H1 (cell line): ENCODE measurements at regions not wholly inside any gene's neighbourhood (a gene's known extent, or its start where the extent isn't known, plus 50 kb on each side); places are given as distances from the start of the nearest gene placed in this dataset.

ENCODE experiments used
- BACH1 ChIP-seq: IDR thresholded peaks from 2 replicates; pipeline ENCODE4 v1.6.1; 2012; ENCODE audit warnings: low read length, improper control_type of control experiment
- BRCA1 ChIP-seq: IDR thresholded peaks from 2 replicates; pipeline ENCODE4 v1.6.1; 2012; ENCODE audit warnings: low read depth, low read length, improper control_type of control experiment
- CHD1 ChIP-seq: IDR thresholded peaks from 2 replicates; pipeline ENCODE4 v1.6.1; 2012; ENCODE audit warnings: low read depth, low read length, improper control_type of control experiment
- CREB1 ChIP-seq: IDR thresholded peaks from 2 replicates; pipeline ENCODE4 v1.6.1; 2012; ENCODE audit warnings: inconsistent platforms
- EP300 ChIP-seq, 2 experiments: IDR thresholded peaks; 1 replicate in 1 of 2; 2 replicates in 1 of 2; pipeline ENCODE4 v1.6.1; 2011 to 2012; ENCODE audit warnings: low read depth in 2 of 2, low read length in 2 of 2, mild to moderate bottlenecking in 2 of 2, borderline replicate concordance in 1 of 2, inconsistent platforms in 1 of 2, moderate library complexity in 1 of 2
- HDAC6 ChIP-seq: IDR thresholded peaks from one replicate; pipeline ENCODE4 v1.7.1; 2012; ENCODE audit warnings: low read depth, mild to moderate bottlenecking, inconsistent platforms, low read length, moderate library complexity
- MAFK ChIP-seq: IDR thresholded peaks from 2 replicates; pipeline ENCODE4 v1.6.1; 2012; ENCODE audit warnings: low read depth, mild to moderate bottlenecking, improper control_type of control experiment, low read length
- NRF1 ChIP-seq: IDR thresholded peaks from 2 replicates; pipeline ENCODE4 v1.6.1; 2011; ENCODE audit warnings: mild to moderate bottlenecking, low read depth, low read length, improper control_type of control experiment
- RNF2 ChIP-seq: fragments of 200-900, 300-1000 bp; sonication (generic); IDR thresholded peaks from 2 replicates; pipeline ENCODE4 v1.7.1; 2016; ENCODE audit warnings: borderline replicate concordance, low read depth, mild to moderate bottlenecking, antibody characterized with exemption, low read length; ENCODE audit not compliant: poor library complexity, severe bottlenecking; ENCODE audit errors: missing control alignments
- SP1 ChIP-seq: IDR thresholded peaks from 2 replicates; pipeline ENCODE4 v1.6.1; 2011; ENCODE audit warnings: low read depth, low read length
- TBP ChIP-seq: IDR thresholded peaks from 2 replicates; pipeline ENCODE4 v1.6.1; 2011; ENCODE audit warnings: low read depth, low read length, improper control_type of control experiment
- TF ChIP-seq, protein P1 (sequence below): fragments of 300-600 bp; sonication (generic); IDR thresholded peaks from 2 replicates; pipeline ENCODE4 v1.7.1; 2012; ENCODE audit warnings: low read length, moderate library complexity, mild to moderate bottlenecking, inconsistent platforms; ENCODE audit not compliant: insufficient replicate concordance

DNA sequence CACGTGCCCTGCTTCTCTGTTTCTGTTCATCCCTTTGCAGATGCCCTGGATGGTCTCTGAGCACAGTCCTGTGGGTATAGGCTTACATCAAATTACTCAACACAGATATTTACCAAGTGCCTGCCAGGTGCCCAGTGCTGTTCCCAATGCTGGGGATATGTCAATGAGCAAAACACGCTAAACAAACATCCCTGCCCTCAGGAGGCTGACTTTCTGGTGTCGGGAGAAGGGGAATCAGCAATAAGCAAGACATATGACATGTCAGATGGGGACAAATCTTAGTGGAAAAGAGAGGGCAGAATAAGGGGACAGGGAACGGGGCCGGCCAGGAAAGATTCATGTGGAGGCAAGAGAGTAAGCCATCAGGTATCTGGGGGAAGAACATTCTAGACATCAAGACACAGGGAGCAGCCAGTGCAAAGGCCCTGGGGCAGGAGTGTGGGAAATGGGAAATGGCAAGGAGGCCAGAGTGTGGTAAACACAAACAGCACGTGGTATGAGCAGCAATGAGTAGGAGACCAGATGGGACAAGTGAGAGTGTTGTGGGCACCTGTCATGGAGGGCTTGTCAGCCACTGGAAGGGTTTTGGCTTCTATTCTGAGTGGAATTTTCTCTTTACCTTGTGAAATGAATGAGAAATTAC is 160.2 kb upstream of the KAZN start (continued):
- TF ChIP-seq, protein P1, sequence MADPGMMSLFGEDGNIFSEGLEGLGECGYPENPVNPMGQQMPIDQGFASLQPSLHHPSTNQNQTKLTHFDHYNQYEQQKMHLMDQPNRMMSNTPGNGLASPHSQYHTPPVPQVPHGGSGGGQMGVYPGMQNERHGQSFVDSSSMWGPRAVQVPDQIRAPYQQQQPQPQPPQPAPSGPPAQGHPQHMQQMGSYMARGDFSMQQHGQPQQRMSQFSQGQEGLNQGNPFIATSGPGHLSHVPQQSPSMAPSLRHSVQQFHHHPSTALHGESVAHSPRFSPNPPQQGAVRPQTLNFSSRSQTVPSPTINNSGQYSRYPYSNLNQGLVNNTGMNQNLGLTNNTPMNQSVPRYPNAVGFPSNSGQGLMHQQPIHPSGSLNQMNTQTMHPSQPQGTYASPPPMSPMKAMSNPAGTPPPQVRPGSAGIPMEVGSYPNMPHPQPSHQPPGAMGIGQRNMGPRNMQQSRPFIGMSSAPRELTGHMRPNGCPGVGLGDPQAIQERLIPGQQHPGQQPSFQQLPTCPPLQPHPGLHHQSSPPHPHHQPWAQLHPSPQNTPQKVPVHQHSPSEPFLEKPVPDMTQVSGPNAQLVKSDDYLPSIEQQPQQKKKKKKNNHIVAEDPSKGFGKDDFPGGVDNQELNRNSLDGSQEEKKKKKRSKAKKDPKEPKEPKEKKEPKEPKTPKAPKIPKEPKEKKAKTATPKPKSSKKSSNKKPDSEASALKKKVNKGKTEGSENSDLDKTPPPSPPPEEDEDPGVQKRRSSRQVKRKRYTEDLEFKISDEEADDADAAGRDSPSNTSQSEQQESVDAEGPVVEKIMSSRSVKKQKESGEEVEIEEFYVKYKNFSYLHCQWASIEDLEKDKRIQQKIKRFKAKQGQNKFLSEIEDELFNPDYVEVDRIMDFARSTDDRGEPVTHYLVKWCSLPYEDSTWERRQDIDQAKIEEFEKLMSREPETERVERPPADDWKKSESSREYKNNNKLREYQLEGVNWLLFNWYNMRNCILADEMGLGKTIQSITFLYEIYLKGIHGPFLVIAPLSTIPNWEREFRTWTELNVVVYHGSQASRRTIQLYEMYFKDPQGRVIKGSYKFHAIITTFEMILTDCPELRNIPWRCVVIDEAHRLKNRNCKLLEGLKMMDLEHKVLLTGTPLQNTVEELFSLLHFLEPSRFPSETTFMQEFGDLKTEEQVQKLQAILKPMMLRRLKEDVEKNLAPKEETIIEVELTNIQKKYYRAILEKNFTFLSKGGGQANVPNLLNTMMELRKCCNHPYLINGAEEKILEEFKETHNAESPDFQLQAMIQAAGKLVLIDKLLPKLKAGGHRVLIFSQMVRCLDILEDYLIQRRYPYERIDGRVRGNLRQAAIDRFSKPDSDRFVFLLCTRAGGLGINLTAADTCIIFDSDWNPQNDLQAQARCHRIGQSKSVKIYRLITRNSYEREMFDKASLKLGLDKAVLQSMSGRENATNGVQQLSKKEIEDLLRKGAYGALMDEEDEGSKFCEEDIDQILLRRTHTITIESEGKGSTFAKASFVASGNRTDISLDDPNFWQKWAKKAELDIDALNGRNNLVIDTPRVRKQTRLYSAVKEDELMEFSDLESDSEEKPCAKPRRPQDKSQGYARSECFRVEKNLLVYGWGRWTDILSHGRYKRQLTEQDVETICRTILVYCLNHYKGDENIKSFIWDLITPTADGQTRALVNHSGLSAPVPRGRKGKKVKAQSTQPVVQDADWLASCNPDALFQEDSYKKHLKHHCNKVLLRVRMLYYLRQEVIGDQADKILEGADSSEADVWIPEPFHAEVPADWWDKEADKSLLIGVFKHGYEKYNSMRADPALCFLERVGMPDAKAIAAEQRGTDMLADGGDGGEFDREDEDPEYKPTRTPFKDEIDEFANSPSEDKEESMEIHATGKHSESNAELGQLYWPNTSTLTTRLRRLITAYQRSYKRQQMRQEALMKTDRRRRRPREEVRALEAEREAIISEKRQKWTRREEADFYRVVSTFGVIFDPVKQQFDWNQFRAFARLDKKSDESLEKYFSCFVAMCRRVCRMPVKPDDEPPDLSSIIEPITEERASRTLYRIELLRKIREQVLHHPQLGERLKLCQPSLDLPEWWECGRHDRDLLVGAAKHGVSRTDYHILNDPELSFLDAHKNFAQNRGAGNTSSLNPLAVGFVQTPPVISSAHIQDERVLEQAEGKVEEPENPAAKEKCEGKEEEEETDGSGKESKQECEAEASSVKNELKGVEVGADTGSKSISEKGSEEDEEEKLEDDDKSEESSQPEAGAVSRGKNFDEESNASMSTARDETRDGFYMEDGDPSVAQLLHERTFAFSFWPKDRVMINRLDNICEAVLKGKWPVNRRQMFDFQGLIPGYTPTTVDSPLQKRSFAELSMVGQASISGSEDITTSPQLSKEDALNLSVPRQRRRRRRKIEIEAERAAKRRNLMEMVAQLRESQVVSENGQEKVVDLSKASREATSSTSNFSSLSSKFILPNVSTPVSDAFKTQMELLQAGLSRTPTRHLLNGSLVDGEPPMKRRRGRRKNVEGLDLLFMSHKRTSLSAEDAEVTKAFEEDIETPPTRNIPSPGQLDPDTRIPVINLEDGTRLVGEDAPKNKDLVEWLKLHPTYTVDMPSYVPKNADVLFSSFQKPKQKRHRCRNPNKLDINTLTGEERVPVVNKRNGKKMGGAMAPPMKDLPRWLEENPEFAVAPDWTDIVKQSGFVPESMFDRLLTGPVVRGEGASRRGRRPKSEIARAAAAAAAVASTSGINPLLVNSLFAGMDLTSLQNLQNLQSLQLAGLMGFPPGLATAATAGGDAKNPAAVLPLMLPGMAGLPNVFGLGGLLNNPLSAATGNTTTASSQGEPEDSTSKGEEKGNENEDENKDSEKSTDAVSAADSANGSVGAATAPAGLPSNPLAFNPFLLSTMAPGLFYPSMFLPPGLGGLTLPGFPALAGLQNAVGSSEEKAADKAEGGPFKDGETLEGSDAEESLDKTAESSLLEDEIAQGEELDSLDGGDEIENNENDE, result no peak
- TF ChIP-seq NRF1 (no peak), TBP (no peak), RNF2 (no peak), MAFK (no peak), BACH1 (no peak), EP300 (IDR thresholded peaks at IDR 0.05; ENCODE audit: borderline replicate concordance in 1 of 2, low read depth in 2 of 2, low read length in 2 of 2) (no peak), BRCA1 (no peak), HDAC6 (no peak), CREB1 (no peak), SP1 (no peak), CHD1 (no peak)
